ENCODE measurements at regions not wholly inside any gene's neighbourhood (a gene's known extent, or its start where the extent isn't known, plus 50 kb on each side); places are given as distances from the start of the nearest gene placed in this dataset.

GRCh38 chr14:84203896-84204295, 1326.0 kb upstream of the FLRT2 start:
- no peaks in the 10 kb centered on the region for H3K79me2 ChIP-seq (ENCODE audit: insufficient read depth, low read length)
- H4K20me1 ChIP-seq (ENCODE audit: insufficient read depth, low read length) = no peaks in the 10 kb centered on the region
- H3K4me2 ChIP-seq (ENCODE audit: insufficient read depth, low read length) = no peak overlapping the region
- no peak overlapping the region for H3K9ac ChIP-seq (ENCODE audit: low read depth, low read length)
- no peaks in the 10 kb centered on the region for H3K27me3 ChIP-seq (ENCODE audit: insufficient read depth, low read length, poor library complexity)
- ATAC-seq (ENCODE audit: insufficient read depth, low read depth) (no peak), DNase-seq (no peak)
- no peak overlapping the region for H3K4me3 ChIP-seq (ENCODE audit: low read depth in 1 of 2, low read length in 2 of 2)
- no peaks in the 10 kb centered on the region for H3K9me3 ChIP-seq (ENCODE audit: insufficient read depth, low read length, severe bottlenecking)
- no peak overlapping the region for H2AFZ ChIP-seq (ENCODE audit: low read depth, low read length)
- no peak overlapping the region for H3K27ac ChIP-seq (ENCODE audit: low read length)
- TF ChIP-seq EZH2 (IDR thresholded peaks at IDR 0.05; ENCODE audit: borderline replicate concordance, low read depth, low read length, severe bottlenecking) = no peak
- TF ChIP-seq, protein P1, sequence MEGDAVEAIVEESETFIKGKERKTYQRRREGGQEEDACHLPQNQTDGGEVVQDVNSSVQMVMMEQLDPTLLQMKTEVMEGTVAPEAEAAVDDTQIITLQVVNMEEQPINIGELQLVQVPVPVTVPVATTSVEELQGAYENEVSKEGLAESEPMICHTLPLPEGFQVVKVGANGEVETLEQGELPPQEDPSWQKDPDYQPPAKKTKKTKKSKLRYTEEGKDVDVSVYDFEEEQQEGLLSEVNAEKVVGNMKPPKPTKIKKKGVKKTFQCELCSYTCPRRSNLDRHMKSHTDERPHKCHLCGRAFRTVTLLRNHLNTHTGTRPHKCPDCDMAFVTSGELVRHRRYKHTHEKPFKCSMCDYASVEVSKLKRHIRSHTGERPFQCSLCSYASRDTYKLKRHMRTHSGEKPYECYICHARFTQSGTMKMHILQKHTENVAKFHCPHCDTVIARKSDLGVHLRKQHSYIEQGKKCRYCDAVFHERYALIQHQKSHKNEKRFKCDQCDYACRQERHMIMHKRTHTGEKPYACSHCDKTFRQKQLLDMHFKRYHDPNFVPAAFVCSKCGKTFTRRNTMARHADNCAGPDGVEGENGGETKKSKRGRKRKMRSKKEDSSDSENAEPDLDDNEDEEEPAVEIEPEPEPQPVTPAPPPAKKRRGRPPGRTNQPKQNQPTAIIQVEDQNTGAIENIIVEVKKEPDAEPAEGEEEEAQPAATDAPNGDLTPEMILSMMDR (IDR thresholded peaks at IDR 0.05; ENCODE audit: borderline replicate concordance, extremely low read depth, low read length, poor library complexity, severe bottlenecking) = no peak
- H3K4me1 ChIP-seq (ENCODE audit: insufficient read depth, low read length) = no peaks in the 10 kb centered on the region
- H3K36me3 ChIP-seq (ENCODE audit: insufficient read depth, low read length) = no peaks in the 10 kb centered on the region

GRCh38 chr14:84208451-84208850, 1321.5 kb upstream of the FLRT2 start:
- no peaks in the 10 kb centered on the region for H4K20me1 ChIP-seq (ENCODE audit: insufficient read depth, low read length)
- ATAC-seq (ENCODE audit: insufficient read depth, low read depth) (no peak), DNase-seq (no peak)
- no peaks in the 10 kb centered on the region for H3K4me1 ChIP-seq (ENCODE audit: insufficient read depth, low read length)
- no peaks in the 10 kb centered on the region for H3K27me3 ChIP-seq (ENCODE audit: insufficient read depth, low read length, poor library complexity)
- no peak overlapping the region for H3K9ac ChIP-seq (ENCODE audit: low read depth, low read length)
- no peak overlapping the region for H3K4me3 ChIP-seq (ENCODE audit: low read depth in 1 of 2, low read length in 2 of 2)
- no peak overlapping the region for H3K27ac ChIP-seq (ENCODE audit: low read length)
- no peaks in the 10 kb centered on the region for H3K79me2 ChIP-seq (ENCODE audit: insufficient read depth, low read length)
- TF ChIP-seq, protein P1 (IDR thresholded peaks at IDR 0.05; ENCODE audit: borderline replicate concordance, extremely low read depth, low read length, poor library complexity, severe bottlenecking) = no peak
- no peak for TF ChIP-seq EZH2 (IDR thresholded peaks at IDR 0.05; ENCODE audit: borderline replicate concordance, low read depth, low read length, severe bottlenecking)
- no peak overlapping the region for H2AFZ ChIP-seq (ENCODE audit: low read depth, low read length)
- H3K36me3 ChIP-seq (ENCODE audit: insufficient read depth, low read length) = no peaks in the 10 kb centered on the region
- H3K4me2 ChIP-seq (ENCODE audit: insufficient read depth, low read length) = no peak overlapping the region
- no peaks in the 10 kb centered on the region for H3K9me3 ChIP-seq (ENCODE audit: insufficient read depth, low read length, severe bottlenecking)

DNA sequence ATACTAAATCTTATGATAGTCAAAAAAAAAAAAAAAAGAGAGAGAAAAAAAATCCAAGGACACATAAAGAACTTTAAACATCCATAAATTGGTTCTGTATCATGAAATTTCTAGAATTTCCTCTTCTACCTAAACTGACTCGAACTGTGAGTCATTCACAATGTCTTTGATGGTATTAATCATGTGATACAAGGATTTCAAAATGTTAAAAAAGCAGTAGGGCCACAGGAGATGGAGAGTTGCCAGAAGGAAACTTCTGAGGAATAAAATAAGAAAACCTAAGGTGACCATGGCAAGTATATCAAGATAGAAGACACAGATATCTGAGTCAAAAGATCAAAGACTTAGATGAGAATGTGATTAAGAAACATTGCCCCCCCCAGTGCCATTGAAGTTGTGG, 1320.9 kb upstream of the FLRT2 start:
- no peaks in the 10 kb centered on the region for H3K79me2 ChIP-seq (ENCODE audit: insufficient read depth, low read length)
- no peak overlapping the region for H3K27ac ChIP-seq (ENCODE audit: low read length)
- no peak for ATAC-seq (ENCODE audit: insufficient read depth, low read depth)
- H2AFZ ChIP-seq (ENCODE audit: low read depth, low read length) = no peak overlapping the region
- H3K27me3 ChIP-seq (ENCODE audit: insufficient read depth, low read length, poor library complexity) = no peaks in the 10 kb centered on the region
- no peak overlapping the region for H3K4me2 ChIP-seq (ENCODE audit: insufficient read depth, low read length)
- no peak for DNase-seq
- H4K20me1 ChIP-seq (ENCODE audit: insufficient read depth, low read length) = no peaks in the 10 kb centered on the region
- H3K9ac ChIP-seq (ENCODE audit: low read depth, low read length) = no peak overlapping the region
- TF ChIP-seq, protein P1 (IDR thresholded peaks at IDR 0.05; ENCODE audit: borderline replicate concordance, extremely low read depth, low read length, poor library complexity, severe bottlenecking) = no peak
- TF ChIP-seq EZH2 (IDR thresholded peaks at IDR 0.05; ENCODE audit: borderline replicate concordance, low read depth, low read length, severe bottlenecking) = no peak
- no peaks in the 10 kb centered on the region for H3K36me3 ChIP-seq (ENCODE audit: insufficient read depth, low read length)
- no peak overlapping the region for H3K4me3 ChIP-seq (ENCODE audit: low read depth in 1 of 2, low read length in 2 of 2)
- no peaks in the 10 kb centered on the region for H3K4me1 ChIP-seq (ENCODE audit: insufficient read depth, low read length)
- no peaks in the 10 kb centered on the region for H3K9me3 ChIP-seq (ENCODE audit: insufficient read depth, low read length, severe bottlenecking)

DNA sequence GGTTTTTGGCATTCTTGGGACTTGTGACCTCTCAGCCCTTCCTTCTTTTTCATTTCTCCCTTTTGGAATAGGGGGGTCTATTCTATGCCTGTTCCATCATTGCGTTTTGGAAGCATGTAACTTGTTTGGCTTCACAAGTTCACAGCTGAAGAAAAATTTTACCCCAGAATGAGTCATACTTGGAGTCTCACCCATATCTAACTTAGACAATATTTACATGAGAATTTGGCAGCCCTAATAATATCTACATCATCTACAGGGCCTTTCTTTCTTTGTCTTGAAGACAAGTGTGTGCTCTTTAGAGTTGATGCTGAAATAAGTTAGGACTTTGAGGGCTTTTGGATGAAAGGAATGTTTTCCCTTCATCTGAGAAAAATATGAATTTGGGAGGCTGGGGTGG, 1312.9 kb upstream of the FLRT2 start:
- no peaks in the 10 kb centered on the region for H3K4me1 ChIP-seq (ENCODE audit: insufficient read depth, low read length)
- TF ChIP-seq EZH2 (IDR thresholded peaks at IDR 0.05; ENCODE audit: borderline replicate concordance, low read depth, low read length, severe bottlenecking) = no peak
- TF ChIP-seq, protein P1 (IDR thresholded peaks at IDR 0.05; ENCODE audit: borderline replicate concordance, extremely low read depth, low read length, poor library complexity, severe bottlenecking) = no peak
- H3K36me3 ChIP-seq (ENCODE audit: insufficient read depth, low read length) = no peaks in the 10 kb centered on the region
- H3K27me3 ChIP-seq (ENCODE audit: insufficient read depth, low read length, poor library complexity) = no peaks in the 10 kb centered on the region
- H3K9me3 ChIP-seq (ENCODE audit: insufficient read depth, low read length, severe bottlenecking) = peaks cover 8% of the 10 kb centered on the region
- no peak overlapping the region for H3K4me3 ChIP-seq (ENCODE audit: low read depth in 1 of 2, low read length in 2 of 2)
- H2AFZ ChIP-seq (ENCODE audit: low read depth, low read length) = no peak overlapping the region
- H3K4me2 ChIP-seq (ENCODE audit: insufficient read depth, low read length) = no peak overlapping the region
- no peak overlapping the region for H3K9ac ChIP-seq (ENCODE audit: low read depth, low read length)
- no peaks in the 10 kb centered on the region for H4K20me1 ChIP-seq (ENCODE audit: insufficient read depth, low read length)
- H3K79me2 ChIP-seq (ENCODE audit: insufficient read depth, low read length) = no peaks in the 10 kb centered on the region
- DNase-seq (no peak), ATAC-seq (ENCODE audit: insufficient read depth, low read depth) (no peak)
- no peak overlapping the region for H3K27ac ChIP-seq (ENCODE audit: low read length)

Data from DND-41 (cell line).